ENCODE measurements at regions not wholly inside any gene's neighbourhood (a gene's known extent, or its start where the extent isn't known, plus 50 kb on each side); places are given as distances from the start of the nearest gene placed in this dataset.

DNA sequence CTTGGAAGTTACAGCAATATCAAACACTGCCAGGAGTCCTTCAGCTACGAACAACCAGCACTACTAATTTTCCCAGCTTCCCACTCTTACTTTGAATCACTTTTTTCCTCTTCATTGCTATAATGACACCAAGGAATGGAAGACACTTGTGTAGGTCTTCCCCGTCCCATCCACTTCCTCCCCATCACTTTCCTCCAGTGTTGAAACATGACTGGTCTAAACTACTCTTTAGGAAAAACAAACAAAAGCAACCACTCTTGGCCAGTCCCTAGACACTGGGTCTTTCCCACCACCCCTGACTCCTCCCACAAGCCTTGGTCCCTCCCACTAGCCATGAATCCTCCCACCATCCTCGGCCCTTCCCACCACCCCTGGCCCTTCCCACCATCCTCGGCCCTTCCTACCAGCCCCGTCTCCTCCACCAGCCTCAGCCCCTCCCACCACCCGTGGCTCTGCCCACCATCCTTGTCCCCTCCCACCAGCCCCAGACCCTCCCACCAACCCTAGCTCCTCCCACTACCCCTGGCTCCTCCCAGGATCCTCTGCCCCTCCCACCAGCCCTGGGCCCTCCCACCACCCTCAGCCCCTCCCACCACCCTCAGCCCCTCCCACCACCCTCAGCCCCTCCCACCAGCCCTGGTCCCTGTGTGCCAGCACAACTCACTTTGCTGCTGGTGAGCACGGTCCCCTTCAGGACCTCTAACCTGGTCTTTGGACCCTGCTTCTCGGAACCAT, 68.5 kb downstream of the CXCL12 start:
- CTCF ChIA-PET, result no interaction called here
- TF ChIP-seq, protein P1, sequence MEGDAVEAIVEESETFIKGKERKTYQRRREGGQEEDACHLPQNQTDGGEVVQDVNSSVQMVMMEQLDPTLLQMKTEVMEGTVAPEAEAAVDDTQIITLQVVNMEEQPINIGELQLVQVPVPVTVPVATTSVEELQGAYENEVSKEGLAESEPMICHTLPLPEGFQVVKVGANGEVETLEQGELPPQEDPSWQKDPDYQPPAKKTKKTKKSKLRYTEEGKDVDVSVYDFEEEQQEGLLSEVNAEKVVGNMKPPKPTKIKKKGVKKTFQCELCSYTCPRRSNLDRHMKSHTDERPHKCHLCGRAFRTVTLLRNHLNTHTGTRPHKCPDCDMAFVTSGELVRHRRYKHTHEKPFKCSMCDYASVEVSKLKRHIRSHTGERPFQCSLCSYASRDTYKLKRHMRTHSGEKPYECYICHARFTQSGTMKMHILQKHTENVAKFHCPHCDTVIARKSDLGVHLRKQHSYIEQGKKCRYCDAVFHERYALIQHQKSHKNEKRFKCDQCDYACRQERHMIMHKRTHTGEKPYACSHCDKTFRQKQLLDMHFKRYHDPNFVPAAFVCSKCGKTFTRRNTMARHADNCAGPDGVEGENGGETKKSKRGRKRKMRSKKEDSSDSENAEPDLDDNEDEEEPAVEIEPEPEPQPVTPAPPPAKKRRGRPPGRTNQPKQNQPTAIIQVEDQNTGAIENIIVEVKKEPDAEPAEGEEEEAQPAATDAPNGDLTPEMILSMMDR (IDR thresholded peaks at IDR 0.05; ENCODE audit: unreplicated experiment), result no peak
- no peak overlapping the region for H3K4me3 Mint-ChIP-seq (ENCODE audit: low read depth, unreplicated experiment)

DNA sequence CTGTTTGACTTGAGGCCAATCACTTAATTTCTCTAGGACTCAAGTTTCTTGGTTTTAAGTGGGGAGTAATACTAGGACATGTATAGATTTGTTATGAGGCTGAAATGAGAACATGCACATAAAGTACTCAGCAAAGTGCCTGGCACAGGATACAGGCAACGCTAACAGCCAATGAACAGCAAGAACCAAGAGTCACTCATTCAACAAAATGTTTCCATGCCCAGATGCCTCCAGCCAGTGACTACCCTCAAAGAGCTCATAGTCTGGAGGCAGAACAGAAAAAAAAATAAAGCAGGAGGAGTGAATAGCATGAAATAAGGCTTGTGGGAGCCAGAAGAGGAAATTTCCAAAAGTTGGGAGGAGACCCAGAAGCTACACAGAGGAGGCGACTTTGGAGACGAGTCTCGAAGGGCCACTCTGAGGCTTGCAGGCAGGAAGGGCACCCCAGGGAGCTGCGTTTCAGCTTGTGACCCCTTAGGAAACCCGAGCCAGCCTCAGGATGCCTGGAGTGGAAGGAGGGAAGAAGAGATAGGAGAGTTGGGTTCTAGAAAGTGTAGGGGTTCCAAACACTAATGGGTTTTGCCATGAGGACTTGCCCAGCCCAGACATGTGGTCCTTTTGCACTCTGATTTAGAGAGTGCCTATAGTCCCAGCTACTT, 70.0 kb downstream of the CXCL12 start:
- H3K36me3 Mint-ChIP-seq (ENCODE audit: insufficient read depth, unreplicated experiment), result no peaks in the 10 kb centered on the region
- no TSS peak for BruUV-seq (replicated peaks)
- TF ChIP-seq, protein P1 (IDR thresholded peaks at IDR 0.05; ENCODE audit: unreplicated experiment), result no peak
- peaks cover 8% of the 10 kb centered on the region for H3K9me3 Mint-ChIP-seq (ENCODE audit: low read depth, unreplicated experiment)
- DNase-seq, result no peak
- H3K4me3 Mint-ChIP-seq (ENCODE audit: low read depth, unreplicated experiment), result no peak overlapping the region
- H3K27me3 Mint-ChIP-seq (ENCODE audit: unreplicated experiment), result peaks cover 12% of the 10 kb centered on the region
- CTCF ChIA-PET, result no interaction called here
- H3K27ac Mint-ChIP-seq (ENCODE audit: unreplicated experiment), result no peak overlapping the region
- no peaks in the 10 kb centered on the region for H3K4me1 Mint-ChIP-seq (ENCODE audit: low read depth, unreplicated experiment)
- intact Hi-C loops (cut with micrococcal nuclease; ENCODE audit: unreplicated experiment), result loop anchor here (5.0 to 10.0 kb wide), 2 partner anchors 70 to 643 kb away; partner anchors contain the start of gene CXCL12

More for the DNA sequence above, 68.5 kb downstream of the CXCL12 start:
- Mint-ChIP-seq H3K4me1 (ENCODE audit: low read depth, unreplicated experiment) (no peaks in the 10 kb centered on the region), H3K27ac (ENCODE audit: unreplicated experiment) (no peak overlapping the region), H3K9me3 (ENCODE audit: low read depth, unreplicated experiment) (peaks cover 9% of the 10 kb centered on the region), H3K36me3 (ENCODE audit: insufficient read depth, unreplicated experiment) (no peaks in the 10 kb centered on the region), H3K27me3 (ENCODE audit: unreplicated experiment) (peaks cover 12% of the 10 kb centered on the region)
- BruUV-seq (replicated peaks), result no TSS peak
- intact Hi-C loops (cut with micrococcal nuclease; ENCODE audit: unreplicated experiment), result loop anchor here (10.0 kb wide), 1 partner anchor 68 kb away; the partner anchor contains the start of gene CXCL12
- DNase-seq, result no peak

- H3K27ac Mint-ChIP-seq (ENCODE audit: unreplicated experiment), result no peak overlapping the region
- H3K9me3 Mint-ChIP-seq (ENCODE audit: low read depth, unreplicated experiment), result peaks cover 5% of the 10 kb centered on the region
- intact Hi-C loops (cut with micrococcal nuclease; ENCODE audit: unreplicated experiment), result loop anchor here (5.0 to 10.0 kb wide), 2 partner anchors 71 to 641 kb away; partner anchors contain the start of gene CXCL12
- DNase-seq, result no peak
- TF ChIP-seq, protein P1 (IDR thresholded peaks at IDR 0.05; ENCODE audit: unreplicated experiment), result no peak
- no TSS peak for BruUV-seq (replicated peaks)
- H3K27me3 Mint-ChIP-seq (ENCODE audit: unreplicated experiment), result peaks cover 12% of the 10 kb centered on the region
- no peak overlapping the region for H3K4me3 Mint-ChIP-seq (ENCODE audit: low read depth, unreplicated experiment)
- CTCF ChIA-PET, result no interaction called here
- H3K36me3 Mint-ChIP-seq (ENCODE audit: insufficient read depth, unreplicated experiment), result no peaks in the 10 kb centered on the region
- no peaks in the 10 kb centered on the region for H3K4me1 Mint-ChIP-seq (ENCODE audit: low read depth, unreplicated experiment)
Observed at GRCh38 chr10:44313761-44314165, 71.1 kb downstream of the CXCL12 start.

DNA sequence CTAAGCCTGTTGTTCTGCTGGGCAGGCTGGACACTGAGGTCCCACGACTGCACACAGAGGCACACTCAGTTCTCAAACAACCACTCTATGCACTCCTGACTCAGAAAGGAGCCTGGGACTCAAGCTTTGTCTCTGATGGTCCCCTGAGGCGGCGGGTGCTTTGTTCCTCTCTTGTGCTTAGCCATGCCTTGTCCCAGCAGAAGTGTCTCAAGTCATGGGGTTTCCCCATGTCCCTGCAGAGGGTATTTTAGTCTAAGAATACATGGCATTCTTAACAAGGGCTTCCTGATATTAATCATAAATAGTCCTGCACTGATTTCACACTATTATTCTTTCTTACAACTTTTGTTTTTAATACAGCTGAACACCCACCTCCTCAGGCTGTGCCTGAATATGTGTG, 72.5 kb downstream of the CXCL12 start:
- no peak for DNase-seq
- Mint-ChIP-seq H3K27me3 (ENCODE audit: unreplicated experiment) (peaks cover 8% of the 10 kb centered on the region), H3K27ac (ENCODE audit: unreplicated experiment) (no peak overlapping the region), H3K36me3 (ENCODE audit: insufficient read depth, unreplicated experiment) (no peaks in the 10 kb centered on the region), H3K4me3 (ENCODE audit: low read depth, unreplicated experiment) (no peak overlapping the region), H3K9me3 (ENCODE audit: low read depth, unreplicated experiment) (peaks cover 3% of the 10 kb centered on the region), H3K4me1 (ENCODE audit: low read depth, unreplicated experiment) (no peaks in the 10 kb centered on the region)
- intact Hi-C loops (cut with micrococcal nuclease; ENCODE audit: unreplicated experiment), result loop anchor here (5.0 to 10.0 kb wide), 2 partner anchors 72 to 640 kb away; partner anchors contain the start of gene CXCL12
- no TSS peak for BruUV-seq (replicated peaks)
- CTCF ChIA-PET, result no interaction called here
- TF ChIP-seq, protein P1 (IDR thresholded peaks at IDR 0.05; ENCODE audit: unreplicated experiment), result no peak

Data from Calu3 (cell line).